AG10803 (cell line): ENCODE measurements at regions not wholly inside any gene's neighbourhood (a gene's known extent, or its start where the extent isn't known, plus 50 kb on each side); places are given as distances from the start of the nearest gene placed in this dataset.

Experiments
- DNase-seq: peaks from one replicate; pipeline ENCODE4 v3.0.0; 2010; ENCODE audit warnings: low read depth
- H3K4me3 ChIP-seq: 2 replicates; pipeline ENCODE4 v1.5.1; 2011; ENCODE audit warnings: mild to moderate bottlenecking, low read length, control low read depth
- CTCF ChIP-seq: conservative IDR thresholded peaks from 2 replicates; pipeline ENCODE4 v1.5.1; 2011; ENCODE audit warnings: mild to moderate bottlenecking, low read length, control low read depth, inconsistent platforms

GRCh38 chr2:217669831-217670230, 333.0 kb downstream of the TNS1 start:
- H3K4me3 ChIP-seq = no peak overlapping the region
- no peak for DNase-seq
- TF ChIP-seq CTCF = no peak

GRCh38 chr2:217667512-217667911, 335.3 kb downstream of the TNS1 start:
- H3K4me3 ChIP-seq = no peak overlapping the region
- no peak for TF ChIP-seq CTCF
- DNase-seq = peak; percentile 82

- no peak overlapping the region for H3K4me3 ChIP-seq
- no peak for TF ChIP-seq CTCF
- no peak for DNase-seq
Observed at GRCh38 chr2:217667035-217667434, 335.8 kb downstream of the TNS1 start.

- DNase-seq = peak; percentile 72
- TF ChIP-seq CTCF = no peak
- H3K4me3 ChIP-seq = no peak overlapping the region
Observed at GRCh38 chr2:217666338-217666737, 336.5 kb downstream of the TNS1 start.

- no peak overlapping the region for H3K4me3 ChIP-seq
- TF ChIP-seq CTCF = no peak
- no peak for DNase-seq
Observed at GRCh38 chr2:217664761-217665160, 338.0 kb downstream of the TNS1 start.

- TF ChIP-seq CTCF = no peak
- H3K4me3 ChIP-seq = no peak overlapping the region
- peak; percentile 54 for DNase-seq
Observed at GRCh38 chr2:217662984-217663602, 339.7 kb downstream of the TNS1 start.

GRCh38 chr2:217661378-217661777, 341.4 kb downstream of the TNS1 start:
- DNase-seq = peak; percentile 33
- H3K4me3 ChIP-seq = no peak overlapping the region
- TF ChIP-seq CTCF = no peak
